Naive thymus-derived CD4-positive, alpha-beta T cell (primary cell): ENCODE measurements at regions not wholly inside any gene's neighbourhood (a gene's known extent, or its start where the extent isn't known, plus 50 kb on each side); places are given as distances from the start of the nearest gene placed in this dataset.

ENCODE experiments used
- ATAC-seq: fragments of 150-1000 bp; cut with Tn5 transposase; 2 replicates; pipeline ENCODE4 v1.10.0; 2021; ENCODE audit warnings: mild to moderate bottlenecking, moderate library complexity
- CTCF ChIA-PET: fragments of 350-600 bp; sonication (Branson Sonifier 250); formaldehyde crosslinking; loops from one replicate; lab custom pipeline; 2021; ENCODE audit warnings: antibody characterized with exemption; lab: Charles Lee
- POLR2A ChIA-PET: fragments of 350-600 bp; sonication (Branson Sonifier 250); formaldehyde crosslinking; loops from one replicate; lab custom pipeline; 2021; ENCODE audit warnings: antibody characterized with exemption, inconsistent platforms; lab: Charles Lee
- DNase-seq, 9 donors: peaks; one replicate each; pipeline versions ENCODE4 v3.0.0 to v3.0.0-alpha.2; 2020 to 2022; ENCODE audit warnings: mixed read lengths in 1 of 9
- H3K27ac ChIP-seq: one replicate; pipeline ENCODE4 v1.7.0; 2013; ENCODE audit warnings: mild to moderate bottlenecking, low read depth, low read length, moderate library complexity
- H3K27me3 ChIP-seq, 2 donors: one replicate each; pipeline ENCODE4 v1.7.0; 2013; ENCODE audit warnings: low read length in 2 of 2, mild to moderate bottlenecking in 2 of 2, moderate library complexity in 2 of 2; ENCODE audit not compliant: control insufficient read depth in 2 of 2, insufficient read depth in 2 of 2
- H3K36me3 ChIP-seq, 3 experiments: 1 replicate in 2 of 3; 2 replicates in 1 of 3; pipeline ENCODE4 v1.7.0; 2013; ENCODE audit warnings: low read length in 3 of 3, mild to moderate bottlenecking in 3 of 3, moderate library complexity in 1 of 3; ENCODE audit not compliant: insufficient read depth in 3 of 3, control insufficient read depth in 2 of 3
- H3K4me1 ChIP-seq, 2 donors: one replicate each; pipeline ENCODE4 v1.7.0; 2013; ENCODE audit warnings: low read length in 2 of 2, mild to moderate bottlenecking in 2 of 2, moderate library complexity in 1 of 2; ENCODE audit not compliant: control insufficient read depth in 2 of 2, insufficient read depth in 2 of 2
- H3K4me3 ChIP-seq: 2 replicates; pipeline ENCODE4 v1.7.0; 2013; ENCODE audit warnings: mild to moderate bottlenecking, low read length
- H3K9me3 ChIP-seq, 3 experiments: 1 replicate in 2 of 3; 2 replicates in 1 of 3; pipeline ENCODE4 v1.7.0; 2013; ENCODE audit warnings: low read length in 3 of 3; ENCODE audit not compliant: control insufficient read depth in 2 of 3
- H3K27ac Mint-ChIP-seq, 9 donors: one replicate each; pipeline ENCODE4 v1.8.0; 2020 to 2022; ENCODE audit warnings: mixed read lengths in 9 of 9, mild to moderate bottlenecking in 8 of 9, moderate library complexity in 5 of 9, inconsistent platforms in 2 of 9
- H3K27me3 Mint-ChIP-seq, 5 donors: one replicate each; pipeline ENCODE4 v1.8.0; 2021 to 2022; ENCODE audit warnings: mixed read lengths in 5 of 5, mild to moderate bottlenecking in 1 of 5
- H3K36me3 Mint-ChIP-seq, 5 donors: one replicate each; pipeline ENCODE4 v1.8.0; 2020 to 2022; ENCODE audit warnings: mixed read lengths in 5 of 5, mild to moderate bottlenecking in 3 of 5, inconsistent platforms in 1 of 5
- H3K4me1 Mint-ChIP-seq, 7 donors: one replicate each; pipeline ENCODE4 v1.8.0; 2020 to 2022; ENCODE audit warnings: mixed read lengths in 7 of 7, mild to moderate bottlenecking in 3 of 7, inconsistent platforms in 1 of 7
- H3K4me3 Mint-ChIP-seq, 10 donors: one replicate each; pipeline ENCODE4 v1.8.0; 2020 to 2022; ENCODE audit warnings: mild to moderate bottlenecking in 10 of 10, mixed read lengths in 10 of 10, moderate library complexity in 6 of 10, inconsistent platforms in 2 of 10
- H3K9me3 Mint-ChIP-seq, 11 donors: one replicate each; pipeline ENCODE4 v1.8.0; 2020 to 2022; ENCODE audit warnings: mixed read lengths in 11 of 11, mild to moderate bottlenecking in 4 of 11, inconsistent platforms in 1 of 11, moderate library complexity in 1 of 11
- intact Hi-C, 2 donors: fragments of 100-400 bp; cut with micrococcal nuclease; formaldehyde crosslinking; loops; one replicate each; pipeline ENCODE4 v1.15.1; 2023

DNA sequence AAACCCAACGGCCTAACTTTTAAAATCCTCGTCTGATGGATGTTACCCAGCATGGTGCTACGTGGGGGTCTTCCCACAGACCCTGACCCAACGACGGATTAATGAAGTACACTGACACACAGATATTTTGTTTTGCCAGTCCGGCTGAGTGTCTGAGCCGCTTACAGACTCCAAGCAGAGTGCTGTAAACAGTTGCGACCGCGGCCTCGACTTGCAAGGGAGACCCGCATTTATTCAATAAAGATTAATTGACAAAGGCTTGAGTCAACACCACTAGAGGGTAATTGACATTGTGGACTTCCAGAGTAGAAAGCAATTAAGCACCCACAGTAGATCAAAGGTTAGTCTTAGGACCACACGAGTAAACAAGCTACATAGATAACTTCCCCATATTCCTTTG, 1042.4 kb downstream of the AACS start:
- Histone ChIP-seq H3K36me3 (no peaks in the 10 kb centered on the region), H3K27me3 (no peaks in the 10 kb centered on the region), H3K4me1 (no peaks in the 10 kb centered on the region), H3K27ac (no peak overlapping the region), H3K9me3 (no peaks in the 10 kb centered on the region), H3K4me3 (no peak overlapping the region)
- Mint-ChIP-seq H3K27me3 (peaks cover 0 to 4% (median 0%) of the 10 kb centered on the region in 5 donors), H3K9me3 (peaks cover 0 to 5% (median 3%) of the 10 kb centered on the region in 11 donors), H3K4me3 (no peak overlapping the region), H3K27ac (no peak overlapping the region), H3K36me3 (no peaks in the 10 kb centered on the region), H3K4me1 (no peaks in the 10 kb centered on the region)
- POLR2A ChIA-PET = no interaction called here
- intact Hi-C loops = no loop called here
- ATAC-seq (no peak), DNase-seq (no peak)
- CTCF ChIA-PET = no interaction called here

DNA sequence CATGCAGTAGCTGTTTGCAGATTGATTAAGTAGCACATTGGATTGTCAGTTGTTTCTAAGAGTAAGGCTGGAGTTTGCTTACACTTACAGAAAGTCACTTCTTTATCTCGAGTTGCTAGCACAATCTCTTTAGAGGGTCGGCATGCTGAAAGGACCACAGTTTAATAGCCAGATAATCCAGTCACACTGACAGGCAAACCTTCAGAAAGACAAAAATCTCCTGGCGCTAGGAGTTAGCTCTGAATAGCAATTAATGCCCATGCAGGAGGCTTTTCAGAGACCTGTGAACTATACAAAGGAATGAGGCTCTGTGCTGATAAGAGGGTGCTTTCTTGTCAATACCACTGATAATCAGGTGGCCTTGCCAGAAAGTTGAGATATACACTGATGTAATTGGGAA, 1043.0 kb downstream of the AACS start:
- Histone ChIP-seq H3K9me3 (no peaks in the 10 kb centered on the region), H3K4me1 (no peaks in the 10 kb centered on the region), H3K27me3 (no peaks in the 10 kb centered on the region), H3K36me3 (no peaks in the 10 kb centered on the region), H3K4me3 (no peak overlapping the region), H3K27ac (no peak overlapping the region)
- intact Hi-C loops = no loop called here
- ChIA-PET CTCF (no interaction called here), POLR2A (no interaction called here)
- H3K27ac Mint-ChIP-seq = no peak overlapping the region
- H3K4me1 Mint-ChIP-seq = no peaks in the 10 kb centered on the region
- ATAC-seq (no peak), DNase-seq (no peak)
- H3K4me3 Mint-ChIP-seq = no peak overlapping the region
- peaks cover 0 to 4% (median 0%) of the 10 kb centered on the region in 5 donors for H3K27me3 Mint-ChIP-seq
- no peaks in the 10 kb centered on the region for H3K36me3 Mint-ChIP-seq
- peaks cover 0 to 5% (median 3%) of the 10 kb centered on the region in 11 donors for H3K9me3 Mint-ChIP-seq

DNA sequence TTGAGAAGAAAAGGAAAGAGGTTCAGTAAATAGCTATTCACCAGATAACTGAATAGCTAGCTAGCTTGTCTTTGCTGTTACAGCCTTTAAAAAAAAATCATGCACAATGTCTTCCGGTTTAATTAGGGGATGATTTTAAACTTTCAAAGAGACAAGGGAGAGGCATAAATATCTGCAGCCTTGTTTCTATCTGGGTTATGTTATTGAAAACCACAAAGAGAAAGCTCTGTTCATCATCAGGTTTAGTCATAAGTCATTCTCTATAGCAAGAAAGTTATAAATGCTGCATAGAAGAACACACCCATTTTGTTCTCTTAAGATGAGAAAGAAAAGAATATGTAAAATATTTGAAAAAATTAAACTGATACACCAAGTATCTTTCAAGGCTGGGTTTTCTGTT, 1046.9 kb downstream of the AACS start:
- no peak overlapping the region for H3K27ac Mint-ChIP-seq
- Histone ChIP-seq H3K4me1 (no peaks in the 10 kb centered on the region), H3K4me3 (no peak overlapping the region), H3K36me3 (no peaks in the 10 kb centered on the region), H3K27me3 (no peaks in the 10 kb centered on the region), H3K27ac (no peak overlapping the region), H3K9me3 (no peaks in the 10 kb centered on the region)
- DNase-seq (no peak), ATAC-seq (no peak)
- POLR2A ChIA-PET = no interaction called here
- no peaks in the 10 kb centered on the region for H3K4me1 Mint-ChIP-seq
- CTCF ChIA-PET = no interaction called here
- H3K9me3 Mint-ChIP-seq = peaks cover 0 to 11% (median 4%) of the 10 kb centered on the region in 11 donors
- H3K36me3 Mint-ChIP-seq = no peaks in the 10 kb centered on the region
- peaks cover 0 to 4% (median 0%) of the 10 kb centered on the region in 5 donors for H3K27me3 Mint-ChIP-seq
- no peak overlapping the region for H3K4me3 Mint-ChIP-seq
- intact Hi-C loops = no loop called here

DNA sequence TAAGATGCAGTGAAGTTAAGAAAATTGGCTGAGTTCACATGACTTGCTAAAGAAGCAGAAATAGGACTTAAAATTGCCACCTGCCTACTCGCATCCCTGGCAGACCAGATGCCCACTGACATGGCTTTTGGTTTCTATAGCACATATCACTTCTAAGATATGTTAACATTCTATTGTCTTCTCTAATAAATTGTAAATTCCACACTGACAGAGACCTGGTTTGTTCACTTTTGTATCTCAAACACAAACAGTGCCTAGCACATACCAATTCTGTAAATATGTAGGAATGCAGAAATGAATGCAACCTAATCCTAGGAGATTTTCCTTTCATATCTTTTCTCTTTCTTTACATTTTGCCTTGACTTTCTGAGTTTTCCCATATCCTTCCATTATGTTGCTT, 1047.6 kb downstream of the AACS start:
- Histone ChIP-seq H3K4me3 (no peak overlapping the region), H3K4me1 (no peaks in the 10 kb centered on the region), H3K27me3 (no peaks in the 10 kb centered on the region), H3K27ac (no peak overlapping the region), H3K36me3 (no peaks in the 10 kb centered on the region), H3K9me3 (no peaks in the 10 kb centered on the region)
- Mint-ChIP-seq H3K27ac (no peak overlapping the region), H3K27me3 (no peaks in the 10 kb centered on the region), H3K4me1 (no peaks in the 10 kb centered on the region), H3K36me3 (no peaks in the 10 kb centered on the region), H3K9me3 (peaks cover 0 to 9% (median 1%) of the 10 kb centered on the region in 11 donors), H3K4me3 (no peak overlapping the region)
- ATAC-seq = no peak
- CTCF ChIA-PET = no interaction called here
- POLR2A ChIA-PET = no interaction called here
- intact Hi-C loops = no loop called here
- DNase-seq = no peak

DNA sequence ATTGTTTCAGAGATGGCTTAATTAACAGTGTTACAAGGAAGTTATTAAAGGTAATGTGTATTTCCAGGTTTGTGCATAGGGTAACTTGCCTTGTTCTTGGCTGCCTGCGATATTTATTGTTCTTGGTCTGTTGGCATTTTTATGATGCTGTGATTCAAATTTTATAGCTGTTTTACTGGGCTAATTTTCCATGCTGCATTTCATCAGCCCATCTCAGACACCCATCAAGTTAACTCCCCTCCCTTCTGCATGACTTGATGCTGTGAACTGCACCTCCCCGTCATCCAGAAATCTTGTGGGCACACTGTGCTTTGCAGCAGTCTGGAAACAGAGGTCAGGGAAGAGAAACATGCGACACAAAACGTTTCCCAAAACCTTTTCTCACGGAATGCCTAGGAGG, 1049.2 kb downstream of the AACS start:
- H3K36me3 Mint-ChIP-seq = no peaks in the 10 kb centered on the region
- no peak overlapping the region for H3K27ac Mint-ChIP-seq
- ATAC-seq = no peak
- H3K9me3 Mint-ChIP-seq = peaks cover 0 to 7% (median 1%) of the 10 kb centered on the region in 11 donors
- H3K27ac ChIP-seq = no peak overlapping the region
- no peaks in the 10 kb centered on the region for H3K36me3 ChIP-seq
- DNase-seq = no peak
- no peak overlapping the region for H3K4me3 ChIP-seq
- POLR2A ChIA-PET = no interaction called here
- H3K4me1 Mint-ChIP-seq = no peaks in the 10 kb centered on the region
- CTCF ChIA-PET = no interaction called here
- H3K9me3 ChIP-seq = no peaks in the 10 kb centered on the region
- no peaks in the 10 kb centered on the region for H3K4me1 ChIP-seq
- H3K27me3 Mint-ChIP-seq = no peaks in the 10 kb centered on the region
- intact Hi-C loops = no loop called here
- no peak overlapping the region for H3K4me3 Mint-ChIP-seq
- no peaks in the 10 kb centered on the region for H3K27me3 ChIP-seq

DNA sequence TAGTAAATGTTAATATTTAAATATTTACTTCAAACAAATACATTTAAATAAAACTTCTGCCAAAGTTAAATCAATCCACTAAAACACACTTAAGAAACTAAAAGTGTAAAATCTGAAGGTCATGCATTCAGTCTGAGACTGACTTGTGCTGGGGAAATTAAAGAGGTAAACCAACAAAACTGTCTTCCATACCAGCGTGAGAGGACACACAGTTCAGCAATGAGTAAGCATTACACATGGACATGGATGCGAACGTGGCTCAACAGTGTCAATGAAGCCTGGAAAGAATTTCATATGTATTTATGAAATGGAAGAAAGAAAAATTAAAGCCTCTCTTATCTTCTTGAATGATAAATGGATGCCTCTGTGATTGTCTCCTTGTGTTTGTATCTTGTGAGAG, 1052.3 kb downstream of the AACS start:
- Mint-ChIP-seq H3K4me3 (no peak overlapping the region), H3K36me3 (no peaks in the 10 kb centered on the region), H3K4me1 (no peaks in the 10 kb centered on the region), H3K27me3 (peaks cover 0 to 5% (median 0%) of the 10 kb centered on the region in 5 donors), H3K9me3 (peaks cover 0 to 8% (median 4%) of the 10 kb centered on the region in 11 donors), H3K27ac (no peak overlapping the region)
- Histone ChIP-seq H3K27ac (no peak overlapping the region), H3K4me1 (no peaks in the 10 kb centered on the region), H3K4me3 (no peak overlapping the region), H3K27me3 (no peaks in the 10 kb centered on the region), H3K9me3 (no peaks in the 10 kb centered on the region), H3K36me3 (no peaks in the 10 kb centered on the region)
- intact Hi-C loops = no loop called here
- ATAC-seq (no peak), DNase-seq (no peak)
- ChIA-PET CTCF (interaction anchor here (0.8 kb wide), 1 partner anchor 1308 kb away, joined by 3 read pairs; no protein-coding TSS in a partner anchor), POLR2A (no interaction called here)

DNA sequence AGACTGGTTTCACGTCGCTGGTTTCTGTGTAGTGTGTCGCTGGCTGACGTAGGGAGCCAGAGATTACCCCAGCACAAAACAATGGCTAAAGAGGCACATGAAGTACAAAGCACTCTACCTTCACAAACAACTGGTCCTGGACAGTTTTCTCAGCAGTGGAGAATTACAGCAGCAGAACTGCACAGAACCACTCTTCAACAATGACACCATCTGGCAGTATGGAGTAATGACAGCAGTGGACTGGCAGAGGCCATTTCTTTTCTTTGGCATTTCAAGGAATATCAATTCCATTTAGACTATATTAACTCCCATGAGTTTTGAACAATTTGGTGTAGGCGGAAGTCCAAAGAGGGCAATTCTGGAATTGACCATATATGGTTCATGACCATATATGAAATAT, 1074.1 kb downstream of the AACS start:
- Histone ChIP-seq H3K36me3 (no peaks in the 10 kb centered on the region), H3K27ac (no peak overlapping the region), H3K4me1 (no peaks in the 10 kb centered on the region), H3K27me3 (no peaks in the 10 kb centered on the region), H3K4me3 (no peak overlapping the region), H3K9me3 (peaks cover 0 to 12% (median 3%) of the 10 kb centered on the region in 3 experiments)
- no peak overlapping the region for H3K4me3 Mint-ChIP-seq
- ChIA-PET CTCF (no interaction called here), POLR2A (no interaction called here)
- peaks cover 25 to 55% (median 38%) of the 10 kb centered on the region in 11 donors for H3K9me3 Mint-ChIP-seq
- intact Hi-C loops = no loop called here
- H3K4me1 Mint-ChIP-seq = no peaks in the 10 kb centered on the region
- no peak for ATAC-seq
- no peak for DNase-seq
- no peak overlapping the region for H3K27ac Mint-ChIP-seq
- peaks cover 0 to 12% (median 0%) of the 10 kb centered on the region in 5 donors for H3K36me3 Mint-ChIP-seq
- H3K27me3 Mint-ChIP-seq = no peaks in the 10 kb centered on the region
